NCI-H510A treated with DMSO at 0.1 percent for 48 hours (cell line): ENCODE measurements at regions not wholly inside any gene's neighbourhood (a gene's known extent, or its start where the extent isn't known, plus 50 kb on each side); places are given as distances from the start of the nearest gene placed in this dataset.

Source experiments
- DNase-seq: peaks from one replicate; lab custom pipeline; 2025; lab: John Stamatoyannopoulos, UW

- DNase-seq = no peak
Measured at GRCh38 chr3:94179059-94179458, 116.2 kb downstream of the NSUN3 start.

- DNase-seq = no peak
Measured at GRCh38 chr3:94183551-94183950, 120.7 kb downstream of the NSUN3 start.

GRCh38 chr3:94184781-94185180 lies 121.9 kb downstream of the NSUN3 start:
- no peak for DNase-seq

GRCh38 chr3:94185753-94186152 lies 122.9 kb downstream of the NSUN3 start:
- no peak for DNase-seq

- DNase-seq = no peak
Measured at GRCh38 chr3:94187697-94188096, 124.8 kb downstream of the NSUN3 start.

- DNase-seq = no peak
Measured at GRCh38 chr3:94195381-94195780, 132.5 kb downstream of the NSUN3 start.

- DNase-seq = no peak
Measured at GRCh38 chr3:94206291-94206690, 143.4 kb downstream of the NSUN3 start.

- no peak for DNase-seq
Measured at GRCh38 chr3:94210256-94210655, 147.4 kb downstream of the NSUN3 start.

- no peak for DNase-seq
Measured at GRCh38 chr3:94217406-94217805, 154.5 kb downstream of the NSUN3 start.

- DNase-seq = no peak
Measured at GRCh38 chr3:94220426-94220825, 157.6 kb downstream of the NSUN3 start.

- DNase-seq = no peak
Measured at GRCh38 chr3:94221829-94222228, 159.0 kb downstream of the NSUN3 start.

GRCh38 chr3:94225148-94225865 lies 162.4 kb downstream of the NSUN3 start:
- DNase-seq = no peak

GRCh38 chr3:94226078-94226477 lies 163.2 kb downstream of the NSUN3 start:
- DNase-seq = no peak

GRCh38 chr3:94232921-94233320 lies 170.1 kb downstream of the NSUN3 start:
- DNase-seq = no peak

- DNase-seq = peak; percentile 2
Measured at GRCh38 chr3:94234177-94234788, 171.4 kb downstream of the NSUN3 start.

GRCh38 chr3:94241986-94242385 lies 179.1 kb downstream of the NSUN3 start:
- no peak for DNase-seq

GRCh38 chr3:94246171-94246570 lies 183.3 kb downstream of the NSUN3 start:
- DNase-seq = no peak

GRCh38 chr3:94248042-94248441 lies 185.2 kb downstream of the NSUN3 start:
- no peak for DNase-seq

GRCh38 chr3:94249491-94250079 lies 186.7 kb downstream of the NSUN3 start:
- DNase-seq = peak; percentile 0

- DNase-seq = no peak
Measured at GRCh38 chr3:94251566-94251965, 188.7 kb downstream of the NSUN3 start.

- no peak for DNase-seq
Measured at GRCh38 chr3:94252316-94252715, 189.5 kb downstream of the NSUN3 start.

GRCh38 chr3:94256888-94257813 lies 194.3 kb downstream of the NSUN3 start:
- no peak for DNase-seq
